ENCODE measurements at regions not wholly inside any gene's neighbourhood (a gene's known extent, or its start where the extent isn't known, plus 50 kb on each side); places are given as distances from the start of the nearest gene placed in this dataset.

- Histone ChIP-seq H2BK120ac (ENCODE audit: low read depth, low read length, poor library complexity, severe bottlenecking) (no peak overlapping the region), H3K4me1 (ENCODE audit: insufficient read depth, low read length) (no peaks in the 10 kb centered on the region), H3K23me2 (ENCODE audit: insufficient read length, low read depth, low read length, poor library complexity, severe bottlenecking) (no peaks in the 10 kb centered on the region)
These were observed 192.9 kb upstream of the HMHB1 start for GRCh38 chr5:143619040-143619439.

More at GRCh38 chr5:143619040-143619439, 192.9 kb upstream of the HMHB1 start:
- peaks cover 0 to 6% of the 10 kb centered on the region in 2 experiments; a peak in 3 of 5 replicates for H3K9me3 Mint-ChIP-seq
- H3K27ac ChIP-seq (ENCODE audit: insufficient read length, low read depth, low read length) = no peak overlapping the region
- no peak overlapping the region for H4K5ac ChIP-seq (ENCODE audit: insufficient read length, low read depth, low read length)
- no peak overlapping the region for H2BK12ac ChIP-seq (ENCODE audit: insufficient read length, low read depth, low read length)
- H3K27me3 Mint-ChIP-seq (ENCODE audit: low read depth) = no peaks in the 10 kb centered on the region; the same call in none of the 2 replicates
- no peak overlapping the region for H3K14ac ChIP-seq (ENCODE audit: insufficient read depth, low read length)
- H3K4me3 Mint-ChIP-seq = no peak overlapping the region
- no peak overlapping the region for H4K8ac ChIP-seq (replicated peaks; ENCODE audit: insufficient read length, low read depth, low read length)
- H3K18ac ChIP-seq (ENCODE audit: insufficient read length, low read depth, low read length) = no peak overlapping the region
- TF ChIP-seq CTCF (conservative IDR thresholded peaks at IDR 0.05) = no peak
- H3K4me2 ChIP-seq (ENCODE audit: insufficient read depth, insufficient read length, low read length) = no peak overlapping the region
- H4K20me1 ChIP-seq (ENCODE audit: control insufficient read depth, insufficient read depth, insufficient read length) = no peaks in the 10 kb centered on the region
- H4K91ac ChIP-seq (ENCODE audit: insufficient read length, low read depth, low read length) = no peak overlapping the region
- no peak overlapping the region for H2AK5ac ChIP-seq (ENCODE audit: insufficient read length, low read length)
- peaks cover 0 to 7% of the 10 kb centered on the region in 2 experiments; a peak in 2 of 4 replicates for H3K4me1 Mint-ChIP-seq
- H3K9me3 ChIP-seq (ENCODE audit: control insufficient read depth, low read depth, low read length) = no peaks in the 10 kb centered on the region
- no peaks in the 10 kb centered on the region for H3K36me3 Mint-ChIP-seq (ENCODE audit: insufficient read depth in 1 of 3, low read depth in 3 of 3)
- H2BK5ac ChIP-seq (ENCODE audit: insufficient read length, low read length) = no peak overlapping the region
- H3T11ph ChIP-seq (ENCODE audit: low read length) = no peak overlapping the region
- no peak for DNase-seq
- H3K79me1 ChIP-seq (ENCODE audit: insufficient read depth, low read depth, low read length, poor library complexity, severe bottlenecking) = no peaks in the 10 kb centered on the region
- no CpG with 5 or more reads among the region's 2 CpGs for WGBS (ENCODE audit: extremely low coverage, insufficient read length, low lambda C conversion rate)
- H3K4ac ChIP-seq (ENCODE audit: low read depth, low read length) = no peak overlapping the region
- H3K23ac ChIP-seq (ENCODE audit: insufficient read length, low read depth, low read length) = no peak overlapping the region
- no peak overlapping the region; a peak in 1 of 7 replicates for H3K27ac Mint-ChIP-seq
- no peak overlapping the region for H3K56ac ChIP-seq (ENCODE audit: insufficient read length, low read depth, low read length)
- H2BK20ac ChIP-seq (ENCODE audit: low read depth, low read length, poor library complexity, severe bottlenecking) = no peak overlapping the region
- no peak overlapping the region for H2AFZ ChIP-seq (ENCODE audit: low read length)
- H2BK15ac ChIP-seq (ENCODE audit: low read depth, low read length) = no peak overlapping the region
- H3K79me2 ChIP-seq (ENCODE audit: insufficient read depth, low read length) = no peaks in the 10 kb centered on the region
- no peaks in the 10 kb centered on the region for H3K27me3 ChIP-seq (ENCODE audit: insufficient read depth, low read length)
- H3K9ac ChIP-seq (ENCODE audit: extremely low read depth, insufficient read length, low read length) = no peak overlapping the region

Data from H9 (cell line).